Endothelial cell (in vitro differentiated cells): ENCODE measurements at regions not wholly inside any gene's neighbourhood (a gene's known extent, or its start where the extent isn't known, plus 50 kb on each side); places are given as distances from the start of the nearest gene placed in this dataset.

Experiments used
- DNase-seq: peaks from one replicate; pipeline ENCODE4 v3.0.0; 2021; ENCODE audit warnings: low spot score
- H3K27ac Mint-ChIP-seq: one replicate; pipeline ENCODE4 v1.8.0; 2021; ENCODE audit warnings: mixed read lengths, inconsistent platforms; ENCODE audit not compliant: unreplicated experiment
- H3K27me3 Mint-ChIP-seq: one replicate; pipeline ENCODE4 v1.8.0; 2021; ENCODE audit warnings: mild to moderate bottlenecking, moderate library complexity, mixed read lengths, inconsistent platforms; ENCODE audit not compliant: unreplicated experiment
- H3K36me3 Mint-ChIP-seq: one replicate; pipeline ENCODE4 v1.8.0; 2021; ENCODE audit warnings: mild to moderate bottlenecking, low read depth, mixed read lengths, inconsistent platforms; ENCODE audit not compliant: unreplicated experiment
- H3K4me1 Mint-ChIP-seq: one replicate; pipeline ENCODE4 v1.8.0; 2021; ENCODE audit warnings: mild to moderate bottlenecking, mixed read lengths, inconsistent platforms; ENCODE audit not compliant: unreplicated experiment
- H3K4me3 Mint-ChIP-seq: one replicate; pipeline ENCODE4 v1.8.0; 2021; ENCODE audit warnings: mild to moderate bottlenecking, mixed read lengths, inconsistent platforms; ENCODE audit not compliant: unreplicated experiment
- H3K9me3 Mint-ChIP-seq: one replicate; pipeline ENCODE4 v1.8.0; 2021; ENCODE audit warnings: mixed read lengths, inconsistent platforms; ENCODE audit not compliant: unreplicated experiment
- CTCF ChIP-seq: fragments of 200-600 bp; sonication (generic); IDR thresholded peaks from one replicate; pipeline ENCODE4 v1.5.0; 2021; ENCODE audit warnings: antibody characterized with exemption; ENCODE audit not compliant: unreplicated experiment

- Mint-ChIP-seq H3K36me3 (no peaks in the 10 kb centered on the region), H3K27ac (no peak overlapping the region)
Measured at GRCh38 chr5:91472631-91473030, 89.5 kb upstream of the ARRDC3 start.

GRCh38 chr5:91469517-91470165 is 86.5 kb upstream of the ARRDC3 start:
- TF ChIP-seq CTCF, result no peak
- Mint-ChIP-seq H3K4me1 (no peaks in the 10 kb centered on the region), H3K27me3 (no peaks in the 10 kb centered on the region), H3K36me3 (no peaks in the 10 kb centered on the region), H3K4me3 (no peak overlapping the region), H3K27ac (no peak overlapping the region), H3K9me3 (no peaks in the 10 kb centered on the region)
- DNase-seq, result no peak

More at GRCh38 chr5:91472631-91473030, 89.5 kb upstream of the ARRDC3 start:
- no peak for DNase-seq
- TF ChIP-seq CTCF, result no peak
- Mint-ChIP-seq H3K4me1 (no peaks in the 10 kb centered on the region), H3K9me3 (no peaks in the 10 kb centered on the region), H3K27me3 (no peaks in the 10 kb centered on the region), H3K4me3 (no peak overlapping the region)

GRCh38 chr5:91468651-91469422 is 85.7 kb upstream of the ARRDC3 start:
- no peak overlapping the region for H3K4me3 Mint-ChIP-seq
- H3K27ac Mint-ChIP-seq, result no peak overlapping the region
- H3K27me3 Mint-ChIP-seq, result no peaks in the 10 kb centered on the region
- H3K36me3 Mint-ChIP-seq, result no peaks in the 10 kb centered on the region
- H3K9me3 Mint-ChIP-seq, result no peaks in the 10 kb centered on the region
- H3K4me1 Mint-ChIP-seq, result no peaks in the 10 kb centered on the region
- no peak for DNase-seq
- no peak for TF ChIP-seq CTCF

- no peak for DNase-seq
- no peaks in the 10 kb centered on the region for H3K4me1 Mint-ChIP-seq
Measured at GRCh38 chr5:91464886-91465646, 81.9 kb upstream of the ARRDC3 start.

More at GRCh38 chr5:91464886-91465646, 81.9 kb upstream of the ARRDC3 start:
- H3K27ac Mint-ChIP-seq, result no peak overlapping the region
- TF ChIP-seq CTCF, result no peak
- H3K27me3 Mint-ChIP-seq, result no peaks in the 10 kb centered on the region
- no peaks in the 10 kb centered on the region for H3K36me3 Mint-ChIP-seq
- no peaks in the 10 kb centered on the region for H3K9me3 Mint-ChIP-seq
- no peak overlapping the region for H3K4me3 Mint-ChIP-seq
